LoVo (cell line): ENCODE measurements at regions not wholly inside any gene's neighbourhood (a gene's known extent, or its start where the extent isn't known, plus 50 kb on each side); places are given as distances from the start of the nearest gene placed in this dataset.
A peak's percentile ranks its signal among the peaks of the same experiment; 100 is the strongest.
"Not testable (repeated sequence)": the region's sequence is repeated elsewhere in the genome, so short reads cannot be mapped to it uniquely, and the experiment has no call there.

Experiments used
- DNase-seq: peaks from one replicate; pipeline ENCODE4 v3.0.0-alpha.2; 2016; ENCODE audit warnings: low spot score

GRCh38 chr11:34001557-34002064, 49.9 kb upstream of the CAPRIN1 start:
- DNase-seq: no peak

- DNase-seq: no peak
These were observed 52.1 kb upstream of the CAPRIN1 start for GRCh38 chr11:33999393-33999792.

GRCh38 chr11:33997584-33998251, 53.8 kb upstream of the CAPRIN1 start:
- DNase-seq: no peak

DNA sequence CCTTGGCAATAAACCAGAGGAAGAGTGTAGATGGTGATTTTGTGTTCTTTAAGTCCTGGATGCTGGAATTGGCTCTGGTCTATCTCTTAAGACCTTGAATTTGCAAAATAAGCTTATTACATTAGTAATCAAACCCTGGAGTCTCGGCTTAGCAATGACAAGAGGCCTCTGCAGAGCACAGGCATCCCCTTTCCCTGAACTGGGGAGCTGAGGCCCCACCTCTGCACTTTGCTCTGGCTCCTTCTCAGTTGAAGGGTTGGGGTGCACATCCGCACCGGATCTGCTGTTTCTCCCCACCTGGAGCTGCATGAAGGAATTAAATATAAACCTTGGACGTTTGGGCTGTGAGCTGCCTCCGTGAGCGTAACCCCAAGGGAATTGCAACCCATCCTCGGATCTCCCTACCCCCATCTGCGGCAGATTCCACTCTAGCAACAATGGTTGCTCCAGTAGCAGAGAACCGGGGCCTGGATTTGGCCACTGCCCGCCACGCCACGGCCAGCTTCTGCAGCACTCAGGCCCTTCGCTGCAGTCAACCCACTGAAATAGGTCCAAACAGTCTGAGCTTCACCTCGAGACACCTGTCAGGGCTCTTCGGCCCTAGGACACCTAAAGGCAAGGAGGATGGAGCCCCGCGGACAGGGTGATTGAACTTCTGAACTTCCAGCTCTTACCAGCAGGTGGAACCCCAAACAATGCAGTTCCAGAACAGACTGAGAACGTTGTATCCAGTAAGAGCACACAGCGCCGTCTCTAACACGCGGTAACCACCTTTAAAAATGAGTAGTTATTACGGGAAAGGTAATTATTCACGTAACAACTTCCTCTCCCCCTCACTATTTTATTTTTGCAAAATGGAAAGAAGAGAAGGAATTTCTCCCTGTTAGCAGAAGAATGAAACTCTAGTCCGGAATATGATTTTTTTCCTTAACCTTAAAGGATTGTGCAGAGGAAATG, 54.8 kb upstream of the CAPRIN1 start:
- peak; percentile 78 for DNase-seq

DNA sequence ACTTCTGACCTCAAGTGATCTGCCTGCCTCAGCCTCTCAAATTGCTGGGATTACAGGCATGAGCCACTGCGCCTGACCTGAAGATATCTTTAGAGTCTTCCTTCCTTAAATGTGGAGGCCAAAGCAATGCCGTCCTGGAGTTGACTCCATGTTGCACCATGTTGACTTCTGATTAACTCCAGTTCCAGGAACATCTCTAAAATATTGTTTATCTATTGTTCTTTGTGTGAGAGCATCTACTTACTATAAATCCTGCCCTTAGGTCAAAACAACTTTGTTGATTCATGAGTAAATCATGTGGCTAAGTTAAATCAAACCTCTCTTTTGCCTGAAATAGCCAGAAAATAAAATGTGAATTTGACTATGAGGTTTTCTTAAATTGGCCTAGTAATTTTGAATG, 56.6 kb upstream of the CAPRIN1 start:
- no peak for DNase-seq

DNA sequence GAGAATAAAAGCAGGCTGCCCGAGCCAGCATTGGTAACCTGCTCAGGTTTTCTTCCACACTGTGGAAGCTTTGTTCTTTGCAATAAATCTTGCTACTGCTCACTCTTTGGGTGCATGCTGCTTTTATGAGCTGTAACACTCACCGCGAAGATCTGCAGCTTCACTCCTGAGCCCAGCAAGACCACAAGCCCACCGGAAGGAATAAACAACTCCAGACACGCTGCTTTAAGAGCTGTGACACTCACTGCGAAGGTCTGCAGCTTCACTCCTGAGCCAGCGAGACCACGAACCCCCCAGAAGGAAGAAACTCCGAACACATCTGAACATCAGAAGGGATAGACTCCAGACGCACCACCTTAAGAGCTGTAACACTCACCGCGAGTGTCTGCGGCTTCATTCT, 60.4 kb upstream of the CAPRIN1 start:
- DNase-seq: not testable (repeated sequence)

DNA sequence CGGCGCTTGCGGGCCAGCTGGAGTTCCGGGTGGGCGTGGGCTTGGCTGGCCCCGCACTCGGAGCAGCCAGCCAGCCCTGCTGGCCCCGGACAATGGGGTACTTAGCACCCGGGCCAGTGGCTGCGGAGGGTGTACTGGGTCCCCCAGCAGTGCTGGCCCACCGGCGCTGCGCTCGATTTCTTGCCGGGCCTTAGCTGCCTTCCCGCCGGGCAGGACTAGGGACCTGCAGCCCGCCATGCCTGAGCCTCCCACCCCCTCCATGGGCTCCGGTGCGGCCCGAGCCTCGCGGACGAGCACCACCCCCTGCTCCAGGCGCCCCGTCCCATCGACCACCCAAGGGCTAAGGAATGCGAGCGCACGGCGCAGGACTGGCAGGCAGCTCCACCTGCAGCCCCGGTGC, 61.4 kb upstream of the CAPRIN1 start:
- DNase-seq: not testable (repeated sequence)

GRCh38 chr11:33989461-33989860, 62.1 kb upstream of the CAPRIN1 start:
- DNase-seq: no peak

GRCh38 chr11:33988586-33989370, 62.8 kb upstream of the CAPRIN1 start:
- no peak for DNase-seq

- DNase-seq: peak; percentile 76
These were observed 63.5 kb upstream of the CAPRIN1 start for GRCh38 chr11:33987975-33988580.

- no peak for DNase-seq
These were observed 64.0 kb upstream of the CAPRIN1 start for GRCh38 chr11:33987545-33987944.

- DNase-seq: not testable (repeated sequence)
These were observed 64.7 kb upstream of the CAPRIN1 start for GRCh38 chr11:33986597-33987501.

DNA sequence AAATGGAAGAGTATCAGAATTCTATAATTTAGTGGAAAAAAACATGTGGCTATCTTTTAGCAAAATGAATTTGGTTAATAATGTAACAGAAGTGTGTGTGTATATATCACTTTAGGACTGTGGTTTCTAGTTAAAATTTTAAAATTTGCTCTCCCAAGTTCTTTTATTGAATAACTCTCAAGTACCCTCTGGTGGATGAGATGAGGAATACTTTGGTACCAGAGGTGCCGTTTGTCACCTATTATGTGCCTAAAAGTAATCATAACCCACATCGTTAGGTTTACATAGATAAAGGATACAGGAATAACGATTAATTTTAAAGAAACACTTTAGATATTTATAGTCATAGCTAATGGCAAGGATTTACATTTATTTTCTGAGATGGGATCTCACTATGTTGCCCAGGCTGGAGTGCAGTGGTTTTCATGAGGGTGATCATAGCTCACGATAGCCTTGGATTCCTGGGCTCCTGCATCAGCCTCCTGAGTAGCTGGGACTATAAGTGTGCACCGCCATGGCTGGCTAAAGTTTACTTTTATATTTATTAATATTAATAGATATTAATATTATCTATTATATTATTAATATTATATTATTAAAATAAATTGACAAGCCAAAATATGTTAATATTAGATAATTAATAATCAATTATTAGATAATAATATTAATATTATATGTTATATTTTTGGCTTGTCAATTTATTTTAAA, 66.7 kb upstream of the CAPRIN1 start:
- no peak for DNase-seq

GRCh38 chr11:33982661-33983060, 68.9 kb upstream of the CAPRIN1 start:
- DNase-seq: no peak

DNA sequence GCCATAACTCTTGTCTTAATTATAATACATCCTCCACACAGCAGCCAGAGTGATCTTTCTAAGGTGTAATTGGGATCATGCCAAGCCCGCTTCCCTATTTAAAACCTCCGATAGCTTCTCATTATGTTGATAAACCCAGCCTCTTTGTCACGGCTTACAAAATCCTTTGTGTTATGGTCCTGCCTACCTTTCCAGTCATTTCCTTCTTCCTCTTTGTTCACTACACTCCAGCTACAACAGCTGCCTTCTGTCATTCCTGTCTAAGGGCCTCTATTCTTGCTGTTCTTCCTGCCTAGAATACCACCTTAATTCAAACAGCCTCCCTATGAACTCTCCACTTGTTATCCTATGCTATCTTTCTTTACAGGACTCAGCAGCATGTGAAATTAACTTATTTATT, 70.6 kb upstream of the CAPRIN1 start:
- no peak for DNase-seq

- no peak for DNase-seq
These were observed 73.2 kb upstream of the CAPRIN1 start for GRCh38 chr11:33978376-33978775.

GRCh38 chr11:33977676-33978075, 73.9 kb upstream of the CAPRIN1 start:
- DNase-seq: no peak

- no peak for DNase-seq
These were observed 74.9 kb upstream of the CAPRIN1 start for GRCh38 chr11:33976495-33977199.

DNA sequence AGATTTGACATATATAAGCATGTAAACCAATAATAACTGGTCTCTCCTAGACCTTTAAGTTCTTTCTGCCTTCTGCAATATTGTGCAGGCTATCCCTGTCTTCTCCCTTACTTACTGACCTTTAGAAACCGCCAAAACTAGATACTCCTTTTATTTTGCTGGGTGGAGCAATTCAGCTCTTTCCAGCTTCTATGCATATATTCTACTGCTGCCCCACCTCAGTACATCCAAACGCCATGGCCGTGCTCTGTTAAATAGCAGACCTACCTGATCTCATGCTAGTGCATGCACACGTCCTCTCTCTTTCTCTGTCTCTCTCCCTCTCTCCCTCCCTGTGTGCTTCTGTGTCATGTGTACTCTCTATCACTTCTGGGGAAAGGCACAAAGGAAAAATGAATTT, 76.7 kb upstream of the CAPRIN1 start:
- DNase-seq: no peak
